ENCODE measurements at regions not wholly inside any gene's neighbourhood (a gene's known extent, or its start where the extent isn't known, plus 50 kb on each side); places are given as distances from the start of the nearest gene placed in this dataset.

GRCh38 chr14:21868442-21869046, 194.9 kb upstream of the OR4E1 start:
- Histone ChIP-seq H3K79me2 (ENCODE audit: low read length) (no peaks in the 10 kb centered on the region), H4K20me1 (ENCODE audit: insufficient read depth, low read length) (no peaks in the 10 kb centered on the region), H3K27ac (ENCODE audit: low read length) (no peak overlapping the region), H2AFZ (ENCODE audit: low read depth, low read length) (no peak overlapping the region), H3K4me2 (ENCODE audit: low read length) (no peak overlapping the region), H3K9me3 (ENCODE audit: insufficient read depth, low read length) (peaks cover 4% of the 10 kb centered on the region; the same call in 1 of the 2 replicates), H3K9ac (ENCODE audit: low read length) (no peak overlapping the region), H3K27me3 (ENCODE audit: low read depth, low read length) (peaks cover 37% of the 10 kb centered on the region), H3K4me3 (ENCODE audit: low read length) (no peak overlapping the region), H3K36me3 (replicated peaks; ENCODE audit: low read depth, low read length) (no peaks in the 10 kb centered on the region), H3K4me1 (ENCODE audit: low read length) (peaks cover 9% of the 10 kb centered on the region)
- TF ChIP-seq CTCF (IDR thresholded peaks at IDR 0.05; ENCODE audit: low read depth, low read length) (peak; percentile 84), EZH2phosphoT487 (IDR thresholded peaks at IDR 0.05; ENCODE audit: low read depth) (no peak)

- Histone ChIP-seq H3K27ac (ENCODE audit: low read length) (no peak overlapping the region), H2AFZ (ENCODE audit: low read depth, low read length) (no peak overlapping the region)
These were observed 193.9 kb upstream of the OR4E1 start for GRCh38 chr14:21867541-21867940.

GRCh38 chr14:21866479-21866878, 192.9 kb upstream of the OR4E1 start:
- no peak overlapping the region for H3K4me2 ChIP-seq (ENCODE audit: low read length)
- no peak overlapping the region for H2AFZ ChIP-seq (ENCODE audit: low read depth, low read length)
- peaks cover 28% of the 10 kb centered on the region for H3K4me1 ChIP-seq (ENCODE audit: low read length)
- peaks cover 4% of the 10 kb centered on the region; the same call in 1 of the 2 replicates for H3K9me3 ChIP-seq (ENCODE audit: insufficient read depth, low read length)
- no peak overlapping the region for H3K4me3 ChIP-seq (ENCODE audit: low read length)
- no peaks in the 10 kb centered on the region for H3K36me3 ChIP-seq (replicated peaks; ENCODE audit: low read depth, low read length)
- TF ChIP-seq EZH2phosphoT487 (IDR thresholded peaks at IDR 0.05; ENCODE audit: low read depth) (no peak), CTCF (IDR thresholded peaks at IDR 0.05; ENCODE audit: low read depth, low read length) (no peak)
- no peaks in the 10 kb centered on the region for H4K20me1 ChIP-seq (ENCODE audit: insufficient read depth, low read length)
- no peak overlapping the region for H3K27ac ChIP-seq (ENCODE audit: low read length)
- peaks cover 21% of the 10 kb centered on the region; the same call in 1 of the 2 replicates for H3K27me3 ChIP-seq (ENCODE audit: low read depth, low read length)
- H3K9ac ChIP-seq (ENCODE audit: low read length), result no peak overlapping the region
- H3K79me2 ChIP-seq (ENCODE audit: low read length), result no peaks in the 10 kb centered on the region

More at GRCh38 chr14:21867541-21867940, 193.9 kb upstream of the OR4E1 start:
- Histone ChIP-seq H3K4me1 (ENCODE audit: low read length) (peaks cover 19% of the 10 kb centered on the region), H3K9me3 (ENCODE audit: insufficient read depth, low read length) (peaks cover 4% of the 10 kb centered on the region; the same call in 1 of the 2 replicates), H3K4me3 (ENCODE audit: low read length) (no peak overlapping the region), H4K20me1 (ENCODE audit: insufficient read depth, low read length) (no peaks in the 10 kb centered on the region), H3K9ac (ENCODE audit: low read length) (no peak overlapping the region), H3K79me2 (ENCODE audit: low read length) (no peaks in the 10 kb centered on the region), H3K27me3 (ENCODE audit: low read depth, low read length) (peaks cover 29% of the 10 kb centered on the region), H3K36me3 (replicated peaks; ENCODE audit: low read depth, low read length) (no peaks in the 10 kb centered on the region), H3K4me2 (ENCODE audit: low read length) (no peak overlapping the region)
- TF ChIP-seq EZH2phosphoT487 (IDR thresholded peaks at IDR 0.05; ENCODE audit: low read depth) (no peak), CTCF (IDR thresholded peaks at IDR 0.05; ENCODE audit: low read depth, low read length) (no peak)

GRCh38 chr14:21863289-21863688, 189.7 kb upstream of the OR4E1 start:
- H3K9me3 ChIP-seq (ENCODE audit: insufficient read depth, low read length), result no peaks in the 10 kb centered on the region
- peak overlapping the region; percentile 51 for H2AFZ ChIP-seq (ENCODE audit: low read depth, low read length)
- peaks cover 28% of the 10 kb centered on the region for H3K4me1 ChIP-seq (ENCODE audit: low read length)
- TF ChIP-seq CTCF (IDR thresholded peaks at IDR 0.05; ENCODE audit: low read depth, low read length) (no peak), EZH2phosphoT487 (IDR thresholded peaks at IDR 0.05; ENCODE audit: low read depth) (no peak)
- peak overlapping the region; percentile 53 for H3K4me3 ChIP-seq (ENCODE audit: low read length)
- H3K4me2 ChIP-seq (ENCODE audit: low read length), result peak overlapping the region; percentile 77
- peaks cover 20% of the 10 kb centered on the region for H3K27me3 ChIP-seq (ENCODE audit: low read depth, low read length)
- H3K9ac ChIP-seq (ENCODE audit: low read length), result peak overlapping the region; percentile 52; the same call in 1 of the 2 replicates
- H3K79me2 ChIP-seq (ENCODE audit: low read length), result no peaks in the 10 kb centered on the region
- H4K20me1 ChIP-seq (ENCODE audit: insufficient read depth, low read length), result no peaks in the 10 kb centered on the region
- no peaks in the 10 kb centered on the region for H3K36me3 ChIP-seq (replicated peaks; ENCODE audit: low read depth, low read length)
- H3K27ac ChIP-seq (ENCODE audit: low read length), result peak overlapping the region; percentile 84

Data from OCI-LY3 (cell line).